Vagina (tissue), 2 donors: ENCODE measurements at regions not wholly inside any gene's neighbourhood (a gene's known extent, or its start where the extent isn't known, plus 50 kb on each side); places are given as distances from the start of the nearest gene placed in this dataset.

Experiments
- POLR2A ChIP-seq, 2 donors: fragments of 450-650 bp; IDR thresholded peaks; one replicate each; pipeline ENCODE4 v1.6.1; 2017; ENCODE audit warnings: antibody characterized with exemption in 2 of 2, mild to moderate bottlenecking in 2 of 2, moderate library complexity in 2 of 2
- TF ChIP-seq, protein P1 (sequence below), 3 experiments: fragments of 450-650 bp in 2 of 3; fragments of 200-600 bp in 1 of 3; sonication (generic) in 1 of 3; IDR thresholded peaks; one replicate each; pipeline ENCODE4 v1.5.1; 2017 to 2019; ENCODE audit warnings: antibody characterized with exemption in 3 of 3, mild to moderate bottlenecking in 2 of 3, moderate library complexity in 2 of 3

- TF ChIP-seq, protein P1, sequence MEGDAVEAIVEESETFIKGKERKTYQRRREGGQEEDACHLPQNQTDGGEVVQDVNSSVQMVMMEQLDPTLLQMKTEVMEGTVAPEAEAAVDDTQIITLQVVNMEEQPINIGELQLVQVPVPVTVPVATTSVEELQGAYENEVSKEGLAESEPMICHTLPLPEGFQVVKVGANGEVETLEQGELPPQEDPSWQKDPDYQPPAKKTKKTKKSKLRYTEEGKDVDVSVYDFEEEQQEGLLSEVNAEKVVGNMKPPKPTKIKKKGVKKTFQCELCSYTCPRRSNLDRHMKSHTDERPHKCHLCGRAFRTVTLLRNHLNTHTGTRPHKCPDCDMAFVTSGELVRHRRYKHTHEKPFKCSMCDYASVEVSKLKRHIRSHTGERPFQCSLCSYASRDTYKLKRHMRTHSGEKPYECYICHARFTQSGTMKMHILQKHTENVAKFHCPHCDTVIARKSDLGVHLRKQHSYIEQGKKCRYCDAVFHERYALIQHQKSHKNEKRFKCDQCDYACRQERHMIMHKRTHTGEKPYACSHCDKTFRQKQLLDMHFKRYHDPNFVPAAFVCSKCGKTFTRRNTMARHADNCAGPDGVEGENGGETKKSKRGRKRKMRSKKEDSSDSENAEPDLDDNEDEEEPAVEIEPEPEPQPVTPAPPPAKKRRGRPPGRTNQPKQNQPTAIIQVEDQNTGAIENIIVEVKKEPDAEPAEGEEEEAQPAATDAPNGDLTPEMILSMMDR (IDR thresholded peaks at IDR 0.05) = no peak
- no peak for TF ChIP-seq POLR2A (IDR thresholded peaks at IDR 0.05)
Measured at GRCh38 chr11:15473954-15474837, 359.5 kb downstream of the INSC start.
